H1 (cell line): ENCODE measurements at regions not wholly inside any gene's neighbourhood (a gene's known extent, or its start where the extent isn't known, plus 50 kb on each side); places are given as distances from the start of the nearest gene placed in this dataset.

ENCODE experiments used
- CTCF ChIA-PET: fragments of 300-600 bp; sonication (Branson Sonifier 250); formaldehyde crosslinking; loops from one replicate; lab custom pipeline; 2021; ENCODE audit not compliant: partially characterized antibody; lab: Charles Lee
- POLR2A ChIA-PET: fragments of 300-600 bp; sonication (Branson Sonifier 250); formaldehyde crosslinking; loops from one replicate; lab custom pipeline; 2021; ENCODE audit warnings: inconsistent platforms; ENCODE audit not compliant: partially characterized antibody; lab: Charles Lee
- DNase-seq, 2 experiments: peaks; one replicate each; pipeline versions ENCODE4 v3.0.0 to v3.0.0-alpha.2; 2010 to 2022; ENCODE audit warnings: low spot score in 2 of 2, low read depth in 1 of 2, mixed read lengths in 1 of 2
- FAIRE-seq: peaks from 2 replicates; lab custom pipeline; 2011; peaks lifted over from hg19 to GRCh38; lab: Jason Lieb, UNC
- H2AFZ ChIP-seq: 2 replicates; pipeline ENCODE4 v1.8.1; 2012; ENCODE audit warnings: low read length, inconsistent platforms
- H2AK5ac ChIP-seq: 2 replicates; pipeline ENCODE4 v1.6.1; 2013; ENCODE audit warnings: low read depth, low read length
- H2BK120ac ChIP-seq: replicated peaks from 2 replicates; pipeline ENCODE3; 2013; ENCODE audit warnings: low read depth, low read length, inconsistent platforms
- H2BK12ac ChIP-seq: 2 replicates; pipeline ENCODE4 v1.6.1; 2013; ENCODE audit warnings: low read depth, low read length
- H2BK15ac ChIP-seq: 2 replicates; pipeline ENCODE4 v1.6.1; 2013; ENCODE audit warnings: low read length
- H2BK20ac ChIP-seq: 2 replicates; pipeline ENCODE4 v1.6.1; 2013; ENCODE audit warnings: low read length
- H2BK5ac ChIP-seq: 2 replicates; pipeline ENCODE4 v1.6.1; 2013; ENCODE audit warnings: low read depth, low read length
- H3K14ac ChIP-seq: 2 replicates; pipeline ENCODE4 v1.6.1; 2013; ENCODE audit warnings: inconsistent platforms; ENCODE audit not compliant: insufficient read length
- H3K18ac ChIP-seq: 2 replicates; pipeline ENCODE4 v1.6.1; 2013; ENCODE audit warnings: low read length; ENCODE audit errors: extremely low read depth
- H3K23ac ChIP-seq: 2 replicates; pipeline ENCODE4 v1.6.1; 2013; ENCODE audit warnings: inconsistent platforms; ENCODE audit not compliant: insufficient read length
- H3K23me2 ChIP-seq: 2 replicates; pipeline ENCODE4 v1.6.1; 2013; ENCODE audit warnings: low read depth, low read length
- H3K27ac ChIP-seq: 2 replicates; pipeline ENCODE4 v1.6.1; 2011; ENCODE audit warnings: low read depth, low read length, inconsistent platforms
- H3K27me3 ChIP-seq, 4 experiments: replicated peaks in 1 of 4; 1 replicate in 1 of 4; 2 replicates in 3 of 4; pipeline versions ENCODE4 v1.6.1 to v1.8.1; 2011 to 2013; ENCODE audit warnings: low read length in 3 of 4, mild to moderate bottlenecking in 3 of 4, inconsistent platforms in 2 of 4, mixed read lengths in 2 of 4, moderate library complexity in 1 of 4; ENCODE audit not compliant: control insufficient read depth in 3 of 4, insufficient read depth in 3 of 4; ENCODE audit errors: extremely low read depth in 1 of 4
- H3K36me3 ChIP-seq, 4 experiments: 2 replicates each; pipeline versions ENCODE4 v1.6.1 to v1.8.1; 2011 to 2013; ENCODE audit warnings: mild to moderate bottlenecking in 4 of 4, low read length in 3 of 4, moderate library complexity in 2 of 4, control low read depth in 1 of 4, inconsistent platforms in 1 of 4; ENCODE audit not compliant: insufficient read depth in 4 of 4, control insufficient read depth in 2 of 4
- H3K4ac ChIP-seq: replicated peaks from 2 replicates; pipeline ENCODE3; 2013; ENCODE audit warnings: low read length, low read depth, mixed read lengths, inconsistent platforms; ENCODE audit not compliant: insufficient read length
- H3K4me1 ChIP-seq, 4 experiments: replicated peaks in 1 of 4; 1 replicate in 1 of 4; 2 replicates in 3 of 4; pipeline versions ENCODE4 v1.6.1 to v1.8.1; 2011 to 2013; ENCODE audit warnings: low read length in 3 of 4, inconsistent platforms in 2 of 4, mixed read lengths in 1 of 4; ENCODE audit not compliant: insufficient read depth in 4 of 4, control insufficient read depth in 3 of 4
- H3K4me2 ChIP-seq, 2 experiments: 2 replicates each; pipeline versions ENCODE4 v1.6.1 to v1.8.1; 2011 to 2013; ENCODE audit warnings: low read depth in 2 of 2, low read length in 2 of 2, control low read depth in 1 of 2, inconsistent platforms in 1 of 2, mild to moderate bottlenecking in 1 of 2; ENCODE audit not compliant: insufficient read depth in 1 of 2
- H3K4me3 ChIP-seq, 4 experiments: fragments of 200-600, 300-600 bp in 1 of 4; sonication (generic), shearing (Covaris generic), sonication (Bioruptor Twin) in 1 of 4; 2 replicates each; pipeline versions ENCODE4 v1.5.1 to v1.8.1; 2011 to 2016; ENCODE audit warnings: low read length in 4 of 4, low read depth in 3 of 4, control low read depth in 2 of 4, inconsistent platforms in 2 of 4, mild to moderate bottlenecking in 2 of 4, mixed read lengths in 1 of 4, moderate library complexity in 1 of 4; ENCODE audit not compliant: insufficient read depth in 2 of 4; ENCODE audit errors: extremely low read depth in 1 of 4
- H3K56ac ChIP-seq: replicated peaks from 2 replicates; pipeline ENCODE3; 2013; ENCODE audit warnings: low read depth, mild to moderate bottlenecking, mixed read lengths, low read length, inconsistent platforms; ENCODE audit not compliant: insufficient read length
- H3K79me1 ChIP-seq: 2 replicates; pipeline ENCODE4 v1.6.1; 2013; ENCODE audit warnings: low read depth, low read length, control low read depth
- H3K79me2 ChIP-seq, 2 experiments: 2 replicates each; pipeline versions ENCODE4 v1.6.1 to v1.8.1; 2012 to 2013; ENCODE audit warnings: low read length in 2 of 2, mild to moderate bottlenecking in 2 of 2, inconsistent platforms in 1 of 2; ENCODE audit not compliant: insufficient read depth in 2 of 2, control insufficient read depth in 1 of 2
- H3K9ac ChIP-seq, 4 experiments: replicated peaks in 1 of 4; 1 replicate in 1 of 4; 2 replicates in 3 of 4; pipeline versions ENCODE4 v1.6.1 to v1.8.1; 2011 to 2013; ENCODE audit warnings: low read depth in 3 of 4, low read length in 3 of 4, control low read depth in 2 of 4, mild to moderate bottlenecking in 2 of 4, moderate library complexity in 2 of 4, inconsistent platforms in 1 of 4; ENCODE audit errors: extremely low read depth in 1 of 4
- H3K9me3 ChIP-seq, 2 experiments: 2 replicates each; pipeline versions ENCODE4 v1.6.1 to v1.8.1; 2012 to 2013; ENCODE audit warnings: mild to moderate bottlenecking in 2 of 2, moderate library complexity in 2 of 2, control low read depth in 1 of 2, inconsistent platforms in 1 of 2, low read depth in 1 of 2, low read length in 1 of 2, mixed read lengths in 1 of 2; ENCODE audit not compliant: insufficient read depth in 2 of 2
- H4K20me1 ChIP-seq, 2 experiments: replicated peaks in 1 of 2; 2 replicates each; pipeline versions ENCODE3 to v1.8.1; 2011 to 2013; ENCODE audit warnings: inconsistent platforms in 2 of 2, low read length in 2 of 2, mild to moderate bottlenecking in 1 of 2; ENCODE audit not compliant: insufficient read depth in 2 of 2, control insufficient read depth in 1 of 2
- H4K5ac ChIP-seq: 2 replicates; pipeline ENCODE4 v1.6.1; 2013; ENCODE audit warnings: low read length, low read depth, mixed read lengths, inconsistent platforms; ENCODE audit not compliant: insufficient read length
- H4K8ac ChIP-seq: 2 replicates; pipeline ENCODE4 v1.8.0; 2013; ENCODE audit warnings: mild to moderate bottlenecking, moderate library complexity, low read length, inconsistent platforms; ENCODE audit not compliant: insufficient read depth; ENCODE audit errors: extremely low read depth
- H4K91ac ChIP-seq: replicated peaks from 2 replicates; pipeline ENCODE3; 2013; ENCODE audit warnings: low read length, mixed read lengths, inconsistent platforms; ENCODE audit not compliant: insufficient read length
- ATF3 ChIP-seq: IDR thresholded peaks from 2 replicates; pipeline ENCODE4 v1.6.1; 2011; ENCODE audit warnings: low read depth, mild to moderate bottlenecking, low read length; ENCODE audit not compliant: insufficient read depth
- BACH1 ChIP-seq: IDR thresholded peaks from 2 replicates; pipeline ENCODE4 v1.6.1; 2012; ENCODE audit warnings: low read length, improper control_type of control experiment
- CBX5 ChIP-seq: fragments of 300-800, 300-1000 bp; sonication (generic); IDR thresholded peaks from 2 replicates; pipeline ENCODE4 v1.7.1; 2016; ENCODE audit warnings: antibody characterized with exemption, low read length, low read depth
- CREB1 ChIP-seq: IDR thresholded peaks from 2 replicates; pipeline ENCODE4 v1.6.1; 2012; ENCODE audit warnings: inconsistent platforms
- FOSL1 ChIP-seq: IDR thresholded peaks from 2 replicates; pipeline ENCODE4 v1.6.1; 2011; ENCODE audit warnings: mild to moderate bottlenecking, low read depth, low read length, moderate library complexity; ENCODE audit not compliant: insufficient read depth
- GABPA ChIP-seq: IDR thresholded peaks from 2 replicates; pipeline ENCODE4 v1.6.1; 2011; ENCODE audit warnings: mild to moderate bottlenecking, low read length, moderate library complexity, borderline replicate concordance; ENCODE audit not compliant: insufficient read depth
- KDM4A ChIP-seq: IDR thresholded peaks from one replicate; pipeline ENCODE4 v1.7.1; 2012; ENCODE audit warnings: low read depth, mild to moderate bottlenecking, moderate library complexity, low read length, inconsistent platforms; ENCODE audit not compliant: severe bottlenecking
- NANOG ChIP-seq: IDR thresholded peaks from 2 replicates; pipeline ENCODE4 v1.6.1; 2011; ENCODE audit warnings: low read length, low read depth, mild to moderate bottlenecking, inconsistent platforms; ENCODE audit not compliant: insufficient read depth, poor library complexity, severe bottlenecking
- NRF1 ChIP-seq: IDR thresholded peaks from 2 replicates; pipeline ENCODE4 v1.6.1; 2011; ENCODE audit warnings: mild to moderate bottlenecking, low read depth, low read length, improper control_type of control experiment
- RBBP5 ChIP-seq: IDR thresholded peaks from 2 replicates; pipeline ENCODE4 v1.7.1; 2012; ENCODE audit warnings: low read depth, mild to moderate bottlenecking, inconsistent platforms, low read length, moderate library complexity, borderline replicate concordance
- RXRA ChIP-seq: IDR thresholded peaks from 2 replicates; pipeline ENCODE4 v1.6.1; 2011; ENCODE audit warnings: low read depth, mild to moderate bottlenecking, low read length, moderate library complexity; ENCODE audit not compliant: insufficient read depth
- SIRT6 ChIP-seq: IDR thresholded peaks from one replicate; pipeline ENCODE4 v1.7.1; 2012; ENCODE audit warnings: low read length, inconsistent platforms
- SIX5 ChIP-seq: IDR thresholded peaks from 2 replicates; pipeline ENCODE4 v1.6.1; 2011; ENCODE audit warnings: mild to moderate bottlenecking, low read depth, low read length
- SP1 ChIP-seq: IDR thresholded peaks from 2 replicates; pipeline ENCODE4 v1.6.1; 2011; ENCODE audit warnings: low read depth, low read length
- SRF ChIP-seq: IDR thresholded peaks from 2 replicates; pipeline ENCODE4 v1.6.1; 2011; ENCODE audit warnings: mild to moderate bottlenecking, low read depth, low read length, moderate library complexity
- TAF1 ChIP-seq: IDR thresholded peaks from 2 replicates; pipeline ENCODE4 v1.6.1; 2011; ENCODE audit warnings: mild to moderate bottlenecking, low read depth, low read length
- WGBS, 2 experiments: shearing (Covaris generic) in 1 of 2; methylation state at CpG; one replicate each; pipeline versions ENCODE4 v1.1.6 to v1.1.7; 2013 to 2015; ENCODE audit warnings: low lambda C conversion rate in 2 of 2, mixed read lengths in 2 of 2, inconsistent platforms in 1 of 2, low coverage in 1 of 2, missing lambda C conversion rate in 1 of 2; ENCODE audit not compliant: insufficient replicate concordance in 2 of 2, insufficient coverage in 1 of 2, insufficient read length in 1 of 2; ENCODE audit errors: extremely low coverage in 1 of 2, missing lambda C conversion rate in 1 of 2; 5-methylcytosine and 5-hydroxymethylcytosine counted together

- DNase-seq (no peak), FAIRE-seq (no peak)
- 81% methylated on average over 1 of the region's 1 CpG; no CpG with 5 or more reads in 1 of the 2 experiments for WGBS, 2 experiments
- TF ChIP-seq KDM4A (no peak), CBX5 (no peak), TAF1 (no peak), GABPA (no peak), RBBP5 (no peak), CREB1 (no peak), SIX5 (no peak), SP1 (no peak), BACH1 (no peak), RXRA (no peak), SIRT6 (no peak), ATF3 (no peak), NRF1 (no peak), FOSL1 (no peak), SRF (no peak), NANOG (no peak)
Measured at GRCh38 chr1:87887100-87887499, 558.4 kb downstream of the LMO4 start.

More at GRCh38 chr1:87887100-87887499, 558.4 kb downstream of the LMO4 start:
- Histone ChIP-seq H3K9me3 (no peaks in the 10 kb centered on the region), H3K36me3 (no peaks in the 10 kb centered on the region), H3K23me2 (no peaks in the 10 kb centered on the region; the same call in 1 of the 2 replicates), H3K56ac (no peak overlapping the region), H2BK120ac (no peak overlapping the region), H4K8ac (no peak overlapping the region), H3K18ac (no peak overlapping the region), H2AFZ (no peak overlapping the region), H2BK20ac (no peak overlapping the region), H3K79me2 (no peaks in the 10 kb centered on the region), H3K9ac (no peak overlapping the region), H4K5ac (no peak overlapping the region), H2AK5ac (no peak overlapping the region), H4K91ac (no peak overlapping the region), H2BK5ac (no peak overlapping the region), H3K4me2 (no peak overlapping the region), H3K4ac (no peak overlapping the region), H3K4me1 (no peaks in the 10 kb centered on the region), H3K27ac (no peak overlapping the region), H2BK15ac (no peak overlapping the region), H3K79me1 (no peaks in the 10 kb centered on the region), H3K14ac (no peak overlapping the region), H2BK12ac (no peak overlapping the region), H3K23ac (no peak overlapping the region), H3K27me3 (no peaks in the 10 kb centered on the region), H4K20me1 (no peaks in the 10 kb centered on the region), H3K4me3 (no peak overlapping the region)
- ChIA-PET CTCF (interaction anchor here (0.6 kb wide), 1 partner anchor 10 kb away, joined by 3 read pairs; no protein-coding TSS in a partner anchor), POLR2A (no interaction called here)
